ENCODE measurements at regions not wholly inside any gene's neighbourhood (a gene's known extent, or its start where the extent isn't known, plus 50 kb on each side); places are given as distances from the start of the nearest gene placed in this dataset.
"Not testable (repeated sequence)": the region's sequence is repeated elsewhere in the genome, so short reads cannot be mapped to it uniquely, and the experiment has no call there.

DNA sequence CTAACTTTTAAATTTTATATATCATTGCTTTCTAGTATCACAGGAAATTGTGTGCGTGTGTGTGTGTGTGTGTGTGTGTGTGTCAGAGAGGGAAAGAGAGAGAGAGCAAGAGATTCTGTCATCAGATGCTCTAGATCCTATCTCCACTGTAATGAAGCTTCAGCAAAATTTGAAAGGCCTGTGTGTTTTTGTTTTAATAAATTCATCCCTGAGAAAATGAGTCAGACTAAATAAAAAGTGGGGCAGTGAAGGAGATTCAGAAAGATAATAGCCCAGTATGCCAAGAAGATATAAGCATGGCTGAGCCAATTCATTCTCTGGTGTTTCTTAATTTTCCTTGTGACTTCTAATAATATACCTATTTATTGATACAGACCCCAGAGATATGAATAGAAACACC is 184.2 kb upstream of the TMEM196 start (continued):
- TF ChIP-seq, protein P1, sequence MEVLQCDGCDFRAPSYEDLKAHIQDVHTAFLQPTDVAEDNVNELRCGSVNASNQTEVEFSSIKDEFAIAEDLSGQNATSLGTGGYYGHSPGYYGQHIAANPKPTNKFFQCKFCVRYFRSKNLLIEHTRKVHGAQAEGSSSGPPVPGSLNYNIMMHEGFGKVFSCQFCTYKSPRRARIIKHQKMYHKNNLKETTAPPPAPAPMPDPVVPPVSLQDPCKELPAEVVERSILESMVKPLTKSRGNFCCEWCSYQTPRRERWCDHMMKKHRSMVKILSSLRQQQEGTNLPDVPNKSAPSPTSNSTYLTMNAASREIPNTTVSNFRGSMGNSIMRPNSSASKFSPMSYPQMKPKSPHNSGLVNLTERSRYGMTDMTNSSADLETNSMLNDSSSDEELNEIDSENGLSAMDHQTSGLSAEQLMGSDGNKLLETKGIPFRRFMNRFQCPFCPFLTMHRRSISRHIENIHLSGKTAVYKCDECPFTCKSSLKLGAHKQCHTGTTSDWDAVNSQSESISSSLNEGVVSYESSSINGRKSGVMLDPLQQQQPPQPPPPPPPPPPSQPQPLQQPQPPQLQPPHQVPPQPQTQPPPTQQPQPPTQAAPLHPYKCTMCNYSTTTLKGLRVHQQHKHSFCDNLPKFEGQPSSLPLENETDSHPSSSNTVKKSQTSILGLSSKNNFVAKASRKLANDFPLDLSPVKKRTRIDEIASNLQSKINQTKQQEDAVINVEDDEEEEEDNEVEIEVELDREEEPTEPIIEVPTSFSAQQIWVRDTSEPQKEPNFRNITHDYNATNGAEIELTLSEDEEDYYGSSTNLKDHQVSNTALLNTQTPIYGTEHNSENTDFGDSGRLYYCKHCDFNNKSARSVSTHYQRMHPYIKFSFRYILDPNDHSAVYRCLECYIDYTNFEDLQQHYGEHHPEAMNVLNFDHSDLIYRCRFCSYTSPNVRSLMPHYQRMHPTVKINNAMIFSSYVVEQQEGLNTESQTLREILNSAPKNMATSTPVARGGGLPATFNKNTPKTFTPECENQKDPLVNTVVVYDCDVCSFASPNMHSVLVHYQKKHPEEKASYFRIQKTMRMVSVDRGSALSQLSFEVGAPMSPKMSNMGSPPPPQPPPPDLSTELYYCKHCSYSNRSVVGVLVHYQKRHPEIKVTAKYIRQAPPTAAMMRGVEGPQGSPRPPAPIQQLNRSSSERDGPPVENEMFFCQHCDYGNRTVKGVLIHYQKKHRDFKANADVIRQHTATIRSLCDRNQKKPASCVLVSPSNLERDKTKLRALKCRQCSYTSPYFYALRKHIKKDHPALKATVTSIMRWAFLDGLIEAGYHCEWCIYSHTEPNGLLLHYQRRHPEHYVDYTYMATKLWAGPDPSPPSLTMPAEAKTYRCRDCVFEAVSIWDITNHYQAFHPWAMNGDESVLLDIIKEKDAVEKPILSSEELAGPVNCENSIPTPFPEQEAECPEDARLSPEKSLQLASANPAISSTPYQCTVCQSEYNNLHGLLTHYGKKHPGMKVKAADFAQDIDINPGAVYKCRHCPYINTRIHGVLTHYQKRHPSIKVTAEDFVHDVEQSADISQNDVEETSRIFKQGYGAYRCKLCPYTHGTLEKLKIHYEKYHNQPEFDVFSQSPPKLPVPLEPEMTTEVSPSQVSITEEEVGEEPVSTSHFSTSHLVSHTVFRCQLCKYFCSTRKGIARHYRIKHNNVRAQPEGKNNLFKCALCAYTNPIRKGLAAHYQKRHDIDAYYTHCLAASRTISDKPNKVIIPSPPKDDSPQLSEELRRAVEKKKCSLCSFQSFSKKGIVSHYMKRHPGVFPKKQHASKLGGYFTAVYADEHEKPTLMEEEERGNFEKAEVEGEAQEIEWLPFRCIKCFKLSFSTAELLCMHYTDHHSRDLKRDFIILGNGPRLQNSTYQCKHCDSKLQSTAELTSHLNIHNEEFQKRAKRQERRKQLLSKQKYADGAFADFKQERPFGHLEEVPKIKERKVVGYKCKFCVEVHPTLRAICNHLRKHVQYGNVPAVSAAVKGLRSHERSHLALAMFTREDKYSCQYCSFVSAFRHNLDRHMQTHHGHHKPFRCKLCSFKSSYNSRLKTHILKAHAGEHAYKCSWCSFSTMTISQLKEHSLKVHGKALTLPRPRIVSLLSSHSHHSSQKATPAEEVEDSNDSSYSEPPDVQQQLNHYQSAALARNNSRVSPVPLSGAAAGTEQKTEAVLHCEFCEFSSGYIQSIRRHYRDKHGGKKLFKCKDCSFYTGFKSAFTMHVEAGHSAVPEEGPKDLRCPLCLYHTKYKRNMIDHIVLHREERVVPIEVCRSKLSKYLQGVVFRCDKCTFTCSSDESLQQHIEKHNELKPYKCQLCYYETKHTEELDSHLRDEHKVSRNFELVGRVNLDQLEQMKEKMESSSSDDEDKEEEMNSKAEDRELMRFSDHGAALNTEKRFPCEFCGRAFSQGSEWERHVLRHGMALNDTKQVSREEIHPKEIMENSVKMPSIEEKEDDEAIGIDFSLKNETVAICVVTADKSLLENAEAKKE (CRISPR knock-in tag; IDR thresholded peaks at IDR 0.05): no peak
- TF ChIP-seq JUNB (IDR thresholded peaks at IDR 0.05; ENCODE audit: unreplicated experiment): no peak

DNA sequence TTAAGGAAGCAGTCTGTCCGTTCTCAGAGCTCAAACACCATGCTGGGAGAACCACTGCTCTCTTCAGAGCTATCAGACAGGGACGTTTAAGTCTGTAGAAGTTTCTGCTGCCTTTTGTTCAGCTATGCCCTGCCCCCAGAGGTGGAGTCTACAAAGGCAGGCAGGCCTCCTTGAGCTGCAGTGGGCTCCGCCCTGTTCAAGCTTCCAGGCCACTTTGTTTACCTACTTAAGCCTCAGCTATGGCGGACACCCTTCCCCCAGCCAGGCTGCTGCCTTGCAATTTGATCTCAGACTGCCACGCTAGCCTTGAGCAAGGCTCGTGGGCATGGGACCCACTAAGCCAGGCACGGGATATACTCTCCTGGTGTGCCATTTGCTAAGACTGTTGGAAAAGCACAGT is 180.7 kb upstream of the TMEM196 start:
- not testable (repeated sequence) for H3K79me2 ChIP-seq (replicated peaks; ENCODE audit: insufficient read depth); H3K4me1 Mint-ChIP-seq; H4K20me1 ChIP-seq (replicated peaks; ENCODE audit: insufficient read depth); H2AFZ ChIP-seq; H3K4me2 ChIP-seq; H3K27me3 ChIP-seq (ENCODE audit: insufficient read depth); H3K27ac Mint-ChIP-seq; H3F3A ChIP-seq (replicated peaks; ENCODE audit: low read depth); H3K27me3 Mint-ChIP-seq (ENCODE audit: insufficient read depth, low read depth, poor library complexity); H3K4me3 ChIP-seq; H3K4me1 ChIP-seq (ENCODE audit: insufficient read depth); H3K9me2 ChIP-seq (ENCODE audit: insufficient read depth); ATAC-seq; H3K27ac ChIP-seq (ENCODE audit: low read depth); H3K4me3 Mint-ChIP-seq
- peaks cover 59% of the 10 kb centered on the region for H3K36me3 Mint-ChIP-seq (ENCODE audit: low read depth)
- H3K36me3 ChIP-seq (ENCODE audit: insufficient read depth): peaks cover 54% of the 10 kb centered on the region
- H3K9me3 Mint-ChIP-seq: peaks cover 58% of the 10 kb centered on the region
- DNase-seq (ENCODE audit: low spot score): peak; percentile 17

DNA sequence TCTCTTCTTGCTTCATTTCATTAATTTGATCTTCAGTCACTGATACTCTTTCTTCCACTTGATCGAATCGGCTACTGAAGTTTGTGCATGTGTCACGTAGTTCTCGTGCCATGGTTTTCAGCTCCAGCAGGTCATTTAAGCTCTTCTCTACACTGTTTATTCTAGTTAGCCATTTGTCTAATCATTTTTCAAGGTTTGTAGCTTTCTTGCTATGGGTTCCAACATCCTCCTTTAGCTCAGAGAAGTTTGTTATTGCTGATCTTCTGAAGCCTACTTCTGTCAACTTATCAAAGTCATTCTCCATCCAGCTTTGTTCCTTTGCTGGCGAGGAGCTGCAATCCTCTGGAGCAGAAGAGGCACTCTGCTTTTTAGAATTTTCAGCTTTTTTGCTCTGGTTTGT is 180.0 kb upstream of the TMEM196 start:
- not testable (repeated sequence) for H3K27me3 ChIP-seq (ENCODE audit: insufficient read depth); H3K27ac ChIP-seq (ENCODE audit: low read depth); H3K4me1 ChIP-seq (ENCODE audit: insufficient read depth); DNase-seq (ENCODE audit: low spot score); H3K27ac Mint-ChIP-seq; H4K20me1 ChIP-seq (replicated peaks; ENCODE audit: insufficient read depth); H3K4me3 ChIP-seq; H3K9me2 ChIP-seq (ENCODE audit: insufficient read depth); H3K79me2 ChIP-seq (replicated peaks; ENCODE audit: insufficient read depth); ATAC-seq; H3K27me3 Mint-ChIP-seq (ENCODE audit: insufficient read depth, low read depth, poor library complexity); H3F3A ChIP-seq (replicated peaks; ENCODE audit: low read depth); H3K4me3 Mint-ChIP-seq; H2AFZ ChIP-seq; H3K4me2 ChIP-seq; H3K4me1 Mint-ChIP-seq
- peaks cover 47% of the 10 kb centered on the region for H3K36me3 ChIP-seq (ENCODE audit: insufficient read depth)
- H3K9me3 Mint-ChIP-seq: peaks cover 63% of the 10 kb centered on the region
- peaks cover 63% of the 10 kb centered on the region for H3K36me3 Mint-ChIP-seq (ENCODE audit: low read depth)

Measured in GM23338 (cell line).